Nucleus accumbens (tissue), 56 donors: ENCODE measurements at regions not wholly inside any gene's neighbourhood (a gene's known extent, or its start where the extent isn't known, plus 50 kb on each side); places are given as distances from the start of the nearest gene placed in this dataset.

Experiments used
- DNase-seq, 56 donors: peaks; one replicate each; lab custom pipeline; 2025; lab: John Stamatoyannopoulos, UW

GRCh38 chr10:44476409-44477045 lies 91.6 kb upstream of the CXCL12 start:
- no peak for DNase-seq

DNA sequence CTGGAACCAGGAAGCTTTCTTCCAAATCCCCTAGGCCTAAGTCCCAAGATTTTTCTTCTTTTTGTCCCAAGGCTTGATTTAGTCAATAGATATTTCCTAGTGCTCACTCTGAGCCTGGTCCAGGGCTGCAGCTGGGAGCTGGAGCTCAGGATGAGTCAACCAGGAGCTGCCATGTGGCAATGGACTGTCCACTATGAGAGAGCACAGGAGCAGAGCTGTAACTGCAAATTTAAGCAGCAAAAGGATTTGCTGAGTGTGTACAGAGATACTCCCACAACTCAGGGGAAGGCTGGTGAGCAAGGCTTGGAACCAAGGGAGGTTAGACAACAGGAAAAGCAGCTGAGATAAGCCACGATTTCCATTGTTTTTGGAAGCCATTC lies 92.1 kb upstream of the CXCL12 start:
- no peak for DNase-seq

DNA sequence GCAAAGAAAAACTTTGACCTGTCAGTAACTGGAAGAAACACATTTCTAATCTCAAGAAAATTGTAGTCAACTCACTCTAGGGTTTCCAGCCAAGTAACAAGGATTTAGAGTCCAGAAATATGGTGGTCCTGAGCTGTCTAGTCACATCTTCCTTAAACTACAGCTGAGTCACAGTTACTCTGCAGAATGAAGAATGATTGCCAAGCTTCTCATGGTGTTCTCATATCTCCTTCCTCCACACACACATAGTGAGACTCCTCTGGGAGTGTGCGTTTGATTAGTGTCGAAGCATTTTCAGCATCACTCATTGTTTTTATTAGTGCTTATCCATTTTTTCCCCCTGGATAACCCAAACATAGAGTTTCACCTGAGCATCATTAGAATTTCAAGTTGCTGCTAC lies 93.1 kb upstream of the CXCL12 start:
- no peak for DNase-seq

DNA sequence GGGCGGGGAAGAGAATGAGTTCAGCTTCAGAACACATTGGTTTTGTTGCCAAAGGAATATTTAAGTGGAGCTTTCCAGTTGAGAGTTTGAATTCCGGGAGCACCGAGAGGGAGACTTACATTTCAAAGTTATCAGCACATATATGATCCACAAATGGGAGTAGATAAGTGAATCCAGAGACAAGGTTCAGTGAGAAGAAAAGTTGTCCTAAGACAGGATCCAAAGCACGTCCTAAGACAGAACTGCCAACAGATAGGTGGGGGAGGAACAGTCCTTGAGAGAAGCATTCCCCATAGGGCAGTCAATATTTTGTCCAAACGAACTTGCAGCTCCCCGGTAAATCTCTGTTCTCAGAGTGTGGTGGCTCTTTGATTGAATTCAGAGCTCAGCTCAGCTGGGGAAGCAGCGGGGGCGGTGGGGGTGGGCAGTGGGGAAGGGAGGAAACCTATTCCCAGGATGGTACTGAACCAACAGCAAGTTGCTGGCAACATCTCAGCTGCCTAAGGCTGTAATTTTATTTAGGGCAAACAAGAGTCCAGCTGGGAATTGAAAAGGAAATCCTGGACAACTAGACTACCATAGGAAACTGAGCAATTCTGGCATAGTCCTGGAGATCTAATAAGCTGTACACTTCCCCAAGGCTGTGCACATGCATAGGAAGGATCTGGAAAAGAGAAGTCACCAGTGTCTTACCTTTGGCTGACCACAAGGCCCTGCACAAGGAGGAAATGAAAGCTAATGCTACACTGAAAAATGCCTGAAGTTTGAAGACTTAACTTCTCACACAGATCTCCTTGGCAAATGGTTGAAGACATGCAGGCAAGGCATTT lies 94.2 kb upstream of the CXCL12 start:
- DNase-seq = peak in 2 of 56 donors; percentile 6 to 15

DNA sequence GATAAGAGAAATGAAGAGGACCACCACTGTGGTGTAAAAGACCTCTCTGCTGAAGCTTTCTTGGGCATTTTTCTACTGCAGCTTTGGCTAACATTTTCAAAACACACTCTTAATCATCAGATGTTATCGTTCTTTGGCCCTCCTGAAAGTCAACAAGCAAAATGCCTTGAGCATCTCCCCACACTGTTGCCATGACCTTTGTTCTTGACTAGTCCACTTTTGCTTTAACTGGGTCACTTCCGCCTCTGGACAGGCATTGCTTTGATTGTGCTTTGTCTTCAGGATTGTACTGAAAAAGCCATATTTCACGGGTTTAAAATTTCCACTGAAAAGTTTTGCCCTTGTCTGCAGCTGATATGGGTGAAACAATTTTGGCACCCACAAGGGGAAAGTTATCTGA lies 107.8 kb upstream of the CXCL12 start:
- DNase-seq = no peak

DNA sequence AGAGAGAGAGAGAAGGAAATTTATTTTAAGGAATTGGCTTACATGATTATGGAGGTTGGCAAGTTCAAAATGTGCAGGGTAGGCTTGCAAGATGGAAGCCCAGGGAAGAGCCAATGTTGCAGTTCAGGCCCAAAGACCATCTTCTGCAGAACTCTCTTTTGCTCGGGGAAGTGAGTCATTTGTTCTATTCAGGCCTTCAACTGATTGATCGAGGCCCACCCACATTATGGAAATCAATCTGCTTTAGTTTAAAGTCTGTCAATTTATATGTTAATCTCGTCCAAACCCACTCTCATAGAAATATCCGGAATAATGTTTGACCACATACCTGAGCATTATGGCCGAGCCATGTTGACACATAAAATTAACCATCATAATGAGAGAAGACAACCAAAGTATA lies 113.3 kb upstream of the CXCL12 start:
- no peak for DNase-seq

DNA sequence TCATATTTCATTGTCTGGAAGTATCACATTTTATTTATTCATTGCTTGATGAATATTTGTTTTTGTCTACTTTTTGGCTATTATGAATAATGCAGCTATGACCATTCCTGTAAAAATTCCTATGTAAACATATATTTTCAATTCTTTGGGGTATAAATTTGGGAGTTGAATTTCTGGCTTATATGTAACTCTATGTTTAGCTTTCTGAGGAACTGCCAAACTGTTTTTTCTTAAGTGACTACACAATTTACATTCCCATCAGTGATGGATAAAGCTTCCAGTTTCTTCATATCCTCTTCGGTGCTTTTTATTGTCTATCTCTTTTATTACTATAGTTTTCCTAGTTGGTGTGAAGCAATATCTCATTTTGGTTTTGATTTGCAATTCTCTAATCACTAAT lies 115.6 kb upstream of the CXCL12 start:
- DNase-seq = no peak

DNA sequence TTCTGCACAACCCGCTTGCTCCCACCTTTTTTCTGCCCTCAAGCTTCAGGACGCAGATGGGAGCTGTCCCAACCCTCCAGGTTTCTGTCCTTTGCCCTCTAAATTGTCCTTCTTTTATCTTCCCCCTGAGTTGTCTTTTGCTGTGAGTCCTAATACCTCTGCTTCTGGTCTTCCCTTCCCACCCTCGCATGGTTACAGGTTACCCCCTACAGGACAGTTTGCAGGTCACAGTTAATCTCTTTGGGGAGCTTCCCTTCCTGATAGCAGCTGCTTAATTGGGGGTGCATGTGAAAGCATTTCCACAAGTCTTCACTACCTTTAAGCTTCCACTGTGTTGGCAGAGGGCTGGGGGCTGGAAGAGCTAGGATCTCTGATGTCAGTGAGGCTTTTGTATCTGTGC lies 121.5 kb upstream of the CXCL12 start:
- DNase-seq = no peak

- peak in 1 of 56 donors; percentile 31 for DNase-seq
Measured at GRCh38 chr10:44510379-44511115, 125.7 kb upstream of the CXCL12 start.

GRCh38 chr10:44511166-44511565 lies 126.3 kb upstream of the CXCL12 start:
- no peak for DNase-seq

DNA sequence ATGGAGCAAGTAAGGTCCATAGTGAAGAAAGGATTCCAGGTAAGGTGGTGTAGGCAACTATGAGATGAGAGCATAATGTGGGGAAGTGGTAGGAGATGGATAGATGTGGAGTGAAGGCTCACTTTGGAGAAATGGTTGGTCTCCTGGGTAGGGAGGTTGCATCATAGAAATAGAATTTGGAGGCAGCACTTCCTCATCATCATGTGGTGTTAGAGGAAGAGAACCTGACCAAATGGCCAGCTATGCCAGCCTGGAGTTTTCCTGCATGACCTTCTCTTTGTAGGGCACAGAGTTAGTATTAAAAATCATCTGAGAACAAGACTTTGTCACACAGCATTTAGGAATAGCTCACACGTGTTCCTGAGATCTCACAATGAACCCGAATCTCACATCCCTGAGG lies 126.7 kb upstream of the CXCL12 start:
- no peak for DNase-seq

GRCh38 chr10:44512431-44513022 lies 127.6 kb upstream of the CXCL12 start:
- DNase-seq = no peak

DNA sequence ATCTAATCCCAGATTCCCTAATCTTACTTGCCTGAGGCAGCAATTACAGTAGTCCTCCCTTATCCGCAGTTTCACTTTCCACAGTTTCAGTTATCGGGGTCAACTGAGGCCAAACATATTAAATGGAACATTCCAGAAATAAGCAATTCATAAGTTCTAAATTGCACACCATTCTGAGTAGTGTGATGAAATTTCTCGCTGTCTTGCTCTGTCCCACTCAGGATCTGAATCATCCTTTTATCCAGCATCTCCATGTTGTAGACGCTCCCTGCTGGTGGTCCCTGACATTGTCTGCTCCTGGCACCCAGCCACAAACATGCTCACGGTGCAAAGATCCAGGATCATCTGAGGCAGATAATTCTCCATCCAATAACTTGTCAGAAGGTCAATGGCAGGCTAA lies 128.7 kb upstream of the CXCL12 start:
- no peak for DNase-seq

DNA sequence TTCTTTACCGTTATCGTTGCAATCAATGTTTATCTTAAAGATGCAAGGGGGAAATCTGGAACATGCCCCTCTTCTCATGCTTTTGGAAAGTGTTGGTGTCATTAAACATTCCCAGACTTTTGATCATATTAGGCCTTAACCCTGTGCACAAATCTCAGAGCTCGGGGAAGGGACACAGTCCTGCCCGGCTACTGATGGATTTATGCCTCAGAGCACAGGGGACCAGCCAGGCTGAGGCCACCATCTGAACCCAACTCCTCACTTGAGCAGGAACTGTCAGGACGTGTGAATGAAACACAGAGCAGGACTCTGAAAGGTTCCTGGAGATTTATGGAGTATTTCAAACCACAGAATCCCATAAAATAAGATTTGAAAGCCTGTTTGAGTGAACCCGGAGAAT lies 132.0 kb upstream of the CXCL12 start:
- no peak for DNase-seq

- no peak for DNase-seq
Measured at GRCh38 chr10:44517635-44518034, 132.7 kb upstream of the CXCL12 start.

- no peak for DNase-seq
Measured at GRCh38 chr10:44519361-44519760, 134.5 kb upstream of the CXCL12 start.

DNA sequence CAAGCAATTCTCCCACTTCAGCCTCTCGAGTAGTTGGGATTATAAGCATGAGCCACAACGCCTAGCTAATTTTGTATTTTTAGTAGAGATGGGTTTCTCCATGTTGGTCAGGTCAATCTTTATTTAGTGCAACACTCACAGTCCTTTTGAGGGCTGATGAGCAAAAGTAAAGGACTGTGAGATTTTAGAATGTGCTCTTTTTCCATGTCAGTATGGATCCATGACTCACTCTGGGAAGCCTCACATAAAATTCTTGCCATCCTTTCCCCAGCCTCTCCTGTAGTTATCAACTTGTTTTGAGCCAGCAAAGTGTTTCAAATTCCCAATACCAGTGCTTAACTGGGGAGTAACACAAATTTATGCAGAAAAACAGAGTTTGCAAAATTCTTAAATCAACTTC lies 135.8 kb upstream of the CXCL12 start:
- no peak for DNase-seq

- no peak for DNase-seq
Measured at GRCh38 chr10:44539178-44539577, 154.3 kb upstream of the CXCL12 start.

GRCh38 chr10:44552726-44553125 lies 167.8 kb upstream of the CXCL12 start:
- DNase-seq = no peak

GRCh38 chr10:44557596-44558191 lies 172.8 kb upstream of the CXCL12 start:
- no peak for DNase-seq

GRCh38 chr10:44558521-44558920 lies 173.6 kb upstream of the CXCL12 start:
- no peak for DNase-seq
